ENCODE measurements at regions not wholly inside any gene's neighbourhood (a gene's known extent, or its start where the extent isn't known, plus 50 kb on each side); places are given as distances from the start of the nearest gene placed in this dataset.

DNA sequence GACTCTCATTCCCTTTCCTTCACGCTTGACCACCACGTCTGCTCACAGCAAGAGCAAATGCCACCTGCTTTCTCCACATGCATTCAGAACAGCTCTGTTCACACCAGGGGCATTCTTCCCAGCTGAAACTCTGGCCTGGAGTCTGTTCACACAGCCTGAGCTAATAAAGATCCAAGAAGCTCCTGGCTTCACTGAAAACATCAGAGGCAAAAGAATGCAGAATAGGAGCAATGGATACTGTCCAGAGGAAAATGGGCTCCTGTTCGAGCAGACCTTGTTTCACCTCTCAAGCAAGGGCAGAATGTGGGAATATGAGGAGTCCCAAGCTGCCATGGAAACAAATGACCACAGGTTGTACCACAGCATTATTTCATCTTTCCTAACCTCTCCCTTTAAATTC, 402.7 kb upstream of the TNC start:
- no peak overlapping the region for H3K9ac ChIP-seq (ENCODE audit: low read length)
- H3K4me3 ChIP-seq (ENCODE audit: low read length) = no peak overlapping the region
- no peaks in the 10 kb centered on the region for H3K27me3 ChIP-seq (replicated peaks; ENCODE audit: control insufficient read depth, insufficient read depth, low read length)
- H3K4me1 ChIP-seq (ENCODE audit: control insufficient read depth, insufficient read depth, low read length) = peaks cover 29% of the 10 kb centered on the region
- H3K36me3 ChIP-seq (ENCODE audit: control insufficient read depth, insufficient read depth, low read length, severe bottlenecking) = no peaks in the 10 kb centered on the region
- no peaks in the 10 kb centered on the region for H3K9me3 ChIP-seq (ENCODE audit: control insufficient read depth, low read length)
- DNase-seq (ENCODE audit: low read depth) = no peak

- Histone ChIP-seq H3K27me3 (replicated peaks; ENCODE audit: control insufficient read depth, insufficient read depth, low read length) (no peaks in the 10 kb centered on the region), H3K4me1 (ENCODE audit: control insufficient read depth, insufficient read depth, low read length) (peaks cover 28% of the 10 kb centered on the region)
- no peak for DNase-seq (ENCODE audit: low read depth)
Measured at GRCh38 chr9:115522912-115523311, 405.0 kb upstream of the TNC start.

GRCh38 chr9:115524453-115525059, 406.6 kb upstream of the TNC start:
- H3K9ac ChIP-seq (ENCODE audit: low read length) = peak overlapping the region; percentile 42
- peak; percentile 85 for DNase-seq (ENCODE audit: low read depth)
- H3K4me3 ChIP-seq (ENCODE audit: low read length) = no peak overlapping the region
- no peaks in the 10 kb centered on the region for H3K27me3 ChIP-seq (replicated peaks; ENCODE audit: control insufficient read depth, insufficient read depth, low read length)
- H3K9me3 ChIP-seq (ENCODE audit: control insufficient read depth, low read length) = no peaks in the 10 kb centered on the region
- H3K36me3 ChIP-seq (ENCODE audit: control insufficient read depth, insufficient read depth, low read length, severe bottlenecking) = no peaks in the 10 kb centered on the region
- peaks cover 25% of the 10 kb centered on the region for H3K4me1 ChIP-seq (ENCODE audit: control insufficient read depth, insufficient read depth, low read length)

More at GRCh38 chr9:115522912-115523311, 405.0 kb upstream of the TNC start:
- Histone ChIP-seq H3K36me3 (ENCODE audit: control insufficient read depth, insufficient read depth, low read length, severe bottlenecking) (no peaks in the 10 kb centered on the region), H3K4me3 (ENCODE audit: low read length) (no peak overlapping the region), H3K9ac (ENCODE audit: low read length) (no peak overlapping the region), H3K9me3 (ENCODE audit: control insufficient read depth, low read length) (no peaks in the 10 kb centered on the region)

- Histone ChIP-seq H3K27me3 (replicated peaks; ENCODE audit: control insufficient read depth, insufficient read depth, low read length) (no peaks in the 10 kb centered on the region), H3K9me3 (ENCODE audit: control insufficient read depth, low read length) (no peaks in the 10 kb centered on the region), H3K4me3 (ENCODE audit: low read length) (no peak overlapping the region), H3K4me1 (ENCODE audit: control insufficient read depth, insufficient read depth, low read length) (peaks cover 25% of the 10 kb centered on the region), H3K36me3 (ENCODE audit: control insufficient read depth, insufficient read depth, low read length, severe bottlenecking) (no peaks in the 10 kb centered on the region), H3K9ac (ENCODE audit: low read length) (peak overlapping the region; percentile 42)
- no peak for DNase-seq (ENCODE audit: low read depth)
Measured at GRCh38 chr9:115525111-115526058, 407.4 kb upstream of the TNC start.

DNA sequence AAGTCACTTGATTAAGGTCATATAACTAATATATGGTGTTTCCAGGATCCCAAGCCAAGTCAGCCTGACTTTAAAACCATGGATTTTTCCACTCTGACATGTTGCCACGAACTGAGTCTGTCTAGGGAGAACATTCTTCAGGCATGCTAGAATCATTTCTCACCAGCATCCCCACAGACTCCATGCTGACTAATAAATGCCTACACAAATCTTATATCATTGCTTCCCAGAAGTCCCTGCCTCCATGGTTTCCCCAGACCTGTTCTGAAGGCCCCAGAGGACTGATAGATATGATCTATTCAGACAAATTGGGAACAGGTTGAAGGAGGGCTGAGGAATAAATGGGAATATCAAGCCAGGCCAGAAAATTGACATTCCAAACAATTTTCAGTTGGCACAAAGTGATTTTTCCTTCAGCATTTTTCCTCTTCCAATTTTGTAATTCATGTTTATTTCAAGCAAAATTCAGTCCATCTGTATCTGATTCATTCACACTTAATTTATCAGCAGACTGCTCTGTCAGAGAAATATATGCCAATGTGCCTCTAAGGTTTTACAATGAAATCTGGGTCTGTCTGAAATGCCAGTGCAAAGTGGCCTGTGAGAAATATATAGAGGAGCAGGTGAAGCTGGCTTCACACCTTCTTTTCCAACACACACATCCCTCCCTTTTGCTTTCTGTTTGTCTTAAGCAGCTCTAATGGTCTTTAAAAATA, 413.6 kb upstream of the TNC start:
- H3K4me1 ChIP-seq (ENCODE audit: control insufficient read depth, insufficient read depth, low read length) = peaks cover 19% of the 10 kb centered on the region
- peak; percentile 87 for DNase-seq (ENCODE audit: low read depth)
- H3K9me3 ChIP-seq (ENCODE audit: control insufficient read depth, low read length) = no peaks in the 10 kb centered on the region
- no peaks in the 10 kb centered on the region for H3K36me3 ChIP-seq (ENCODE audit: control insufficient read depth, insufficient read depth, low read length, severe bottlenecking)
- no peaks in the 10 kb centered on the region for H3K27me3 ChIP-seq (replicated peaks; ENCODE audit: control insufficient read depth, insufficient read depth, low read length)
- H3K4me3 ChIP-seq (ENCODE audit: low read length) = no peak overlapping the region
- H3K9ac ChIP-seq (ENCODE audit: low read length) = peak overlapping the region; percentile 63

DNA sequence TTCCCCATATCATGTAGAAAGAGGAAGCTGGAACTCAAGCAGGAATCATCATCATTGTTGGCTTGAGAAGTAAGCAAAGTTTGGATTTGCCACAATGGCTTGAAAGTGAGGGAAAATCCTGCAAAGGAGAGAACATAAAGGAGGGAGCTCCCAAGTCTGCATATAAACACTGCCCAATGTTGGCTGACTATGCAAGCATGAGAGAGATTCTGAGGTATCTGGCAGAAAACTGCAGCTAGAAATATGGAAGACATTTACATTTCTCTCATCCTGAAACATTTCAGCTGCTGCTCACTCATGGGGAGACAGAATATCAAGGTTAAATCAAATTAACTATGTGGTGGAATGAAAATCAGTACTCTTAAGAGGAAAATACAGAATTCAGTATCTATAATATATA, 415.6 kb upstream of the TNC start:
- Histone ChIP-seq H3K9ac (ENCODE audit: low read length) (no peak overlapping the region), H3K27me3 (replicated peaks; ENCODE audit: control insufficient read depth, insufficient read depth, low read length) (no peaks in the 10 kb centered on the region), H3K9me3 (ENCODE audit: control insufficient read depth, low read length) (no peaks in the 10 kb centered on the region), H3K4me1 (ENCODE audit: control insufficient read depth, insufficient read depth, low read length) (peaks cover 17% of the 10 kb centered on the region), H3K36me3 (ENCODE audit: control insufficient read depth, insufficient read depth, low read length, severe bottlenecking) (no peaks in the 10 kb centered on the region), H3K4me3 (ENCODE audit: low read length) (no peak overlapping the region)
- DNase-seq (ENCODE audit: low read depth) = no peak

- no peak overlapping the region for H3K9ac ChIP-seq (ENCODE audit: low read length)
- H3K36me3 ChIP-seq (ENCODE audit: control insufficient read depth, insufficient read depth, low read length, severe bottlenecking) = no peaks in the 10 kb centered on the region
- peak; percentile 36 for DNase-seq (ENCODE audit: low read depth)
- no peaks in the 10 kb centered on the region for H3K27me3 ChIP-seq (replicated peaks; ENCODE audit: control insufficient read depth, insufficient read depth, low read length)
- no peaks in the 10 kb centered on the region for H3K9me3 ChIP-seq (ENCODE audit: control insufficient read depth, low read length)
- no peaks in the 10 kb centered on the region for H3K4me1 ChIP-seq (ENCODE audit: control insufficient read depth, insufficient read depth, low read length)
- no peak overlapping the region for H3K4me3 ChIP-seq (ENCODE audit: low read length)
Measured at GRCh38 chr9:115540091-115540490, 422.1 kb upstream of the TNC start.

DNA sequence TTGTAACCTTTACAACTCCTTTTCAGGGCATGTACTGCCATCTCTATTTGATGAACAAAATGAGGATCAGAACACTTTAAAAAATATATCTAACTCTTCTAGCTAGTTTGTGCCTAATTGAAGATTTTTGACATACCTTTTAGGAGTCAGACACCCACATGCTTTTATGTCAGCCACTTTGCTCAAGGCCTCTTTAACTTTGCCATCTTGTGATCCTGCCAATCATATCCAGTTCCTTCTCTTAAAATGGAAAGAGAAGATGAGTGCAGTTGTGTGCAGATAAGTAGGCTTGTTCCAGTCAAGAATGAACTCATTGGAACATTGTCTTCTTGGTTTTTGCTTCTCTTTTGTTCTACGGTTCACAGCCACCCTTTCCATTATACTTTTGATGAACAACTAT, 425.6 kb upstream of the TNC start:
- Histone ChIP-seq H3K4me1 (ENCODE audit: control insufficient read depth, insufficient read depth, low read length) (no peaks in the 10 kb centered on the region), H3K27me3 (replicated peaks; ENCODE audit: control insufficient read depth, insufficient read depth, low read length) (no peaks in the 10 kb centered on the region), H3K36me3 (ENCODE audit: control insufficient read depth, insufficient read depth, low read length, severe bottlenecking) (no peaks in the 10 kb centered on the region), H3K4me3 (ENCODE audit: low read length) (no peak overlapping the region), H3K9me3 (ENCODE audit: control insufficient read depth, low read length) (no peaks in the 10 kb centered on the region), H3K9ac (ENCODE audit: low read length) (no peak overlapping the region)
- DNase-seq (ENCODE audit: low read depth) = no peak

GRCh38 chr9:115548609-115549260, 430.8 kb upstream of the TNC start:
- Histone ChIP-seq H3K9me3 (ENCODE audit: control insufficient read depth, low read length) (no peaks in the 10 kb centered on the region), H3K27me3 (replicated peaks; ENCODE audit: control insufficient read depth, insufficient read depth, low read length) (no peaks in the 10 kb centered on the region), H3K4me1 (ENCODE audit: control insufficient read depth, insufficient read depth, low read length) (no peaks in the 10 kb centered on the region), H3K9ac (ENCODE audit: low read length) (no peak overlapping the region), H3K4me3 (ENCODE audit: low read length) (no peak overlapping the region), H3K36me3 (ENCODE audit: control insufficient read depth, insufficient read depth, low read length, severe bottlenecking) (no peaks in the 10 kb centered on the region)
- peak; percentile 56 for DNase-seq (ENCODE audit: low read depth)

GRCh38 chr9:115551396-115551795, 433.4 kb upstream of the TNC start:
- Histone ChIP-seq H3K27me3 (replicated peaks; ENCODE audit: control insufficient read depth, insufficient read depth, low read length) (no peaks in the 10 kb centered on the region), H3K4me3 (ENCODE audit: low read length) (no peak overlapping the region), H3K4me1 (ENCODE audit: control insufficient read depth, insufficient read depth, low read length) (no peaks in the 10 kb centered on the region), H3K9me3 (ENCODE audit: control insufficient read depth, low read length) (peaks cover 7% of the 10 kb centered on the region), H3K9ac (ENCODE audit: low read length) (no peak overlapping the region), H3K36me3 (ENCODE audit: control insufficient read depth, insufficient read depth, low read length, severe bottlenecking) (no peaks in the 10 kb centered on the region)
- peak; percentile 58 for DNase-seq (ENCODE audit: low read depth)
